Choroid plexus epithelial cell (primary cell): ENCODE measurements at regions not wholly inside any gene's neighbourhood (a gene's known extent, or its start where the extent isn't known, plus 50 kb on each side); places are given as distances from the start of the nearest gene placed in this dataset.
"Not testable (repeated sequence)": the region's sequence is repeated elsewhere in the genome, so short reads cannot be mapped to it uniquely, and the experiment has no call there.

Experiments used
- DNase-seq: peaks from one replicate; pipeline ENCODE4 v3.0.0-alpha.2; 2010; ENCODE audit warnings: low read depth
- H3K4me3 ChIP-seq: 2 replicates; pipeline ENCODE4 v1.5.1; 2011; ENCODE audit warnings: low read depth, mild to moderate bottlenecking, control low read depth, low read length, moderate library complexity

DNA sequence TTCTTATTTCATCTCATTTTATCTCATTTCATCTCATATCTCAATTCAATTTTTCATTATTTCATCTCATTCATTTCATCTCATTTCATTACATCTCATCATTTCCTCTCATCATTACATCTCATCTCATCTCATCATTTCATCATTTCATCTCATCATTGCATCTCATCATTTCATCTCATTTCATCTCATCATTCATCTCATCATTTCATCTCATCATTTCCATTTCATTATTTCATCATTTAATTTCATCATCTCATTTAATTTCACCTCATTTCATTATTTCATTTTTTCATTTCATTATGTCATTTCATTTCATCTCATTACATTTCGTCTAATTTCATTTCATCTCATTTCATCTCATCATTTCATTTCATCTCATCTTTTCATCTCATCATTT, 2867.8 kb downstream of the RPIA start:
- not testable (repeated sequence) for DNase-seq, H3K4me3 ChIP-seq

- not testable (repeated sequence) for DNase-seq, H3K4me3 ChIP-seq
These were observed 2868.6 kb downstream of the RPIA start for GRCh38 chr2:91559886-91560614.

GRCh38 chr2:91562184-91562583, 2870.7 kb downstream of the RPIA start:
- not testable (repeated sequence) for DNase-seq, H3K4me3 ChIP-seq

- DNase-seq, H3K4me3 ChIP-seq: not testable (repeated sequence)
These were observed 2873.2 kb downstream of the RPIA start for GRCh38 chr2:91564700-91565099.

DNA sequence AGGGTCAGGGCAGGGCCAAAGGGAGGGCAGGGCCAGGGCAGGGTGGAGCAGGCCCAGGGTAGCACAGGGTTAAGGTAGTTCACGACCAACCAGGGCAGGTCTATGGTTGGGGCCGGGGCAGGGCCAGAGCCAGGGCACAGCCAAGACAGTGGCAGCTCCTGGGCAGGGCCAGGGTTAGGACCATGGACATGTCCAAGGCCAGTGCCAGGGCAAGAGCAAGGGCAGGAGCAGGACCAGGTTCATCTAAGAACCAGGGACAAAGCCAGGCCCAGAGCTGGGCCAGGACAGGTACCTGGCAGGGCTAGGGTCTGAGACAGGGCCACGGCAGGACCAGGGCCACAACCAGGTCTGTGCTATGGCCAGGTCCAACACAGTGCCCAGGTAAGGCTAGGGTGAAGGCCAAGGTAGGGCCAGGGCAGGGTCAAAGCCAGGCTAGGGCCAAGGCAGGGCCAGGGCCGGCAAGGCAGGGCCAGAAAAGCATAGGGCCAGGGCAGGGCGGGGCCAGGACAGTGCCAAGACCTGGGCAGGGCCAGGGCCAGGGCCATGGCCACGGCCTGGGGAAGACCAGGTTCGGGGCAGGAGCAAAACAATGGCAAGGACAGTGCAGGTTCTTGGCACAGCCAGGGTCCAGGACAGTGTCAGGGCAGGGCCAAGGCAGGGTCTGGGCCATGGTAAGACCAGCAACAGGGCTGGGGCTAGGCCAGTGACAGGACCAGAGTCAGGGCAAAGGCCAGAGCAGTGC, 2874.4 kb downstream of the RPIA start:
- not testable (repeated sequence) for DNase-seq, H3K4me3 ChIP-seq

GRCh38 chr2:91566611-91567010, 2875.1 kb downstream of the RPIA start:
- not testable (repeated sequence) for H3K4me3 ChIP-seq, DNase-seq

DNA sequence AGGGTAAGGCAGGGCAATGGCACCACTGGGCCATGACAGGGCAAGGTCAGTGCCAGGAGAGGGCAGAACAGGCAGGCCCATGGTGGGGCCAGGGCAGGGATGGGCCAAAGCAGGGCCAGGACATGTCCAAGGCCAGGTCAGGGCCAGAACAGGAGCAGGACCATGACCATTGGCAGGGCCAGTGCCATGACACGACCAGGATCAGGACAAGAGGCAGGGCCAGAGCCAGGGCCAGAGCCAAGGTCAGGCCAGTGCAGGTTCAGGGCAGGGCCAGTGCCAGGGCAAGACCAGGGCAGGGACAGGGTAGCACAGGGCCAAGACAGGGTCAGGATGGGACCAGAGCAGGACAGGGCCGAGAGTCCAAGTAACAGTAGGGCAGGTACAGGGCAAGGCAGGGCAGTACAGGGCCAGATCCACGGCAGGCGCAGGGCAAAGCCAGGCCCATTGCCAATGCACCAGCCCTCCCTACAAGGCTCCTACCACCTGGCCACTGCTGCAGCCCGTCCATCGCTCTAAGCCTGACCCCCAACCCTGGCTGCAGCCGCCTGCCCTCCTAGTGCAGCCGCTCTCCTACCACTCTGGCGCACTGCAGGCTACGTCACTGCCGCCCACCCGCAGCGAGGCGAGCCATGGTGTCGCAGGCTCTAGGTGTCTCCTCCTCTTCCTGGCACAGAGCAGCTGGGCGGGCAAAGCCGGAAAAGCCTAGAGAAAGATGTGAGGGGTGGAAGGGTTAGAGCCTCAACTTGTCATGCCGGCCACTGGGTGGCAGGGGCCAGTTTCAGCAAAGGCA, 2876.3 kb downstream of the RPIA start:
- H3K4me3 ChIP-seq, DNase-seq: not testable (repeated sequence)

GRCh38 chr2:91568391-91569338, 2877.2 kb downstream of the RPIA start:
- not testable (repeated sequence) for H3K4me3 ChIP-seq, DNase-seq

- H3K4me3 ChIP-seq: not testable (repeated sequence)
- DNase-seq: peak; percentile 16
These were observed 2879.9 kb downstream of the RPIA start for GRCh38 chr2:91571239-91571923.

DNA sequence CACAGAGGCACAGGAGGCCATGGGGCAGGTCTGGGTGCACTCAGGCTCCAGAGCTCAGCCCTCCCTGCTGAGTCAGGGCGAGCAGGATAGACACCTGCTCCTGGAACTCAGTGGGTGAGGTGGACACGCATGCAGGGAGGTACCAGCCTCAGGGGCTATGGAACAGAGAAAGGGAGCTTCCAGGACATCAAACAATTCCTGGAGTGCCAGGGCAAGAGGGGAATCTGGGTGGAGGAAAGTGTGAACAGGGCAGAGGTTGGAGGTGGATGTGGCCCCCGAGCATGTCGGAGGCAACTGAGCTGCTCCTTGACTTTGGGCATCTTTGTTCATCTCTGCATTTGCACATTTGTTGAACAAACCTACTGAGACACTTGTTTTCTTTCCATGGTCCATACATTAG, 2881.5 kb downstream of the RPIA start:
- not testable (repeated sequence) for H3K4me3 ChIP-seq, DNase-seq

GRCh38 chr2:91573755-91574154, 2882.3 kb downstream of the RPIA start:
- DNase-seq, H3K4me3 ChIP-seq: not testable (repeated sequence)

- H3K4me3 ChIP-seq, DNase-seq: not testable (repeated sequence)
These were observed 2882.8 kb downstream of the RPIA start for GRCh38 chr2:91574255-91574654.

- DNase-seq, H3K4me3 ChIP-seq: not testable (repeated sequence)
These were observed 2884.2 kb downstream of the RPIA start for GRCh38 chr2:91575701-91576100.

DNA sequence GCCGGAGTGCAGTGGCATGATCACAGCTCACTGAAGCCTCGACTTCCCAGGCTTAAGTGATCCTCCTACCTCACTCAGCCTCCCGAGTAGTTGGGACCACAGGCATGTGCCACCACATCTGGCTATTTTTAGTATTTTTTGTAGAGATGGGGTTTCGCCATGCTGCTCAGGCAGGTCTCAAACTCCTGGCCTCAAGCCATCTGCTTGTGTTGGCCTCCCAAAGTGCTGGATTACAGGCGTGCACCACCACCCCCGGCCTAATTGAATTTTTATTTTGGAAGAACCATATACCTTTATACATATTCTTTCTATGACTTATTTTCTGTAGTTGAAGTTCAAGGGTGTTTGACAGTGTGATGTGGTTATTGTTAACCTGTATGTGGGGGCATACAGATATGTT, 2885.9 kb downstream of the RPIA start:
- H3K4me3 ChIP-seq, DNase-seq: not testable (repeated sequence)

DNA sequence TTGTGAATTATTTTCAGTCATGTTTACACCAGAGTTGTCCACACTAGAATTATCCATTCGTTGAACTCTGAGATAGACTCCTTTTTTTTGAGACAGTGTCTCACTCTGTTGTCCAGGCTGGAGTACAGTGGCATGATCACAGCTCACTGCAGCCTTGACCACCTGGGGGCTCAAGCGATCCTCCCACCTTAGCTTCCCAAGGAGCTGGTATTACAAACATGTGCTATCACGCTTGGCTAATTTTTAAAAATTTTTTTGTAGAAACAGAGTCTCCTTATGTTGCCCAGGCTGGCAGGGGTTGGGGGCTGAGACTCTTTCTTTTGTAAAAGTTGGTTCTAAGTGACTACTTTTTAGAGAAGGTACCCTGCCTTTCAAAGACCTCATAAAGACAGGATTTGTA, 2887.2 kb downstream of the RPIA start:
- H3K4me3 ChIP-seq, DNase-seq: not testable (repeated sequence)

- not testable (repeated sequence) for H3K4me3 ChIP-seq, DNase-seq
These were observed 2888.1 kb downstream of the RPIA start for GRCh38 chr2:91579555-91579954.

GRCh38 chr2:91580043-91580442, 2888.6 kb downstream of the RPIA start:
- not testable (repeated sequence) for H3K4me3 ChIP-seq, DNase-seq

GRCh38 chr2:91587098-91587497, 2895.6 kb downstream of the RPIA start:
- H3K4me3 ChIP-seq, DNase-seq: not testable (repeated sequence)
